Caco-2 (cell line): ENCODE measurements at regions not wholly inside any gene's neighbourhood (a gene's known extent, or its start where the extent isn't known, plus 50 kb on each side); places are given as distances from the start of the nearest gene placed in this dataset.

Experiments
- BruUV-seq: library from RNA; stranded (reverse); fragments of 400-500 nt; replicated peaks from 2 replicates; lab custom pipeline; 2021; lab: Mats Ljungman, UMichigan
- CTCF ChIA-PET: fragments of 300-600 bp; sonication (Branson Sonifier 250); formaldehyde crosslinking; loops from one replicate; lab custom pipeline; 2022; ENCODE audit warnings: antibody characterized with exemption; lab: Charles Lee
- POLR2A ChIA-PET: fragments of 300-600 bp; sonication (Branson Sonifier 250); formaldehyde crosslinking; loops from one replicate; lab custom pipeline; 2022; ENCODE audit warnings: antibody characterized with exemption; lab: Charles Lee
- DNase-seq, 2 experiments: peaks; one replicate each; pipeline versions ENCODE4 v3.0.0 to v3.0.0-alpha.2; 2020 to 2022
- H3K27me3 ChIP-seq: replicated peaks from 2 replicates; pipeline ENCODE4 v1.6.0; 2011; ENCODE audit warnings: low read length; ENCODE audit not compliant: control insufficient read depth, insufficient read depth
- H3K36me3 ChIP-seq: 2 replicates; pipeline ENCODE4 v1.5.1; 2011; ENCODE audit warnings: low read length; ENCODE audit not compliant: control insufficient read depth, insufficient read depth
- H3K4me1 ChIP-seq: fragments of 250-450 bp; sonication (Bioruptor Pico); 2 replicates; pipeline ENCODE4 v1.5.1; 2020; ENCODE audit warnings: mild to moderate bottlenecking
- H3K4me3 ChIP-seq: 2 replicates; pipeline ENCODE4 v1.5.1; 2011; ENCODE audit warnings: low read depth, mild to moderate bottlenecking, control low read depth, low read length
- H3K9me3 ChIP-seq: fragments of 250-450 bp; sonication (Bioruptor Pico); 2 replicates; pipeline ENCODE4 v1.5.1; 2020; ENCODE audit warnings: mild to moderate bottlenecking, moderate library complexity
- H3K27ac Mint-ChIP-seq: one replicate; pipeline ENCODE4 v1.8.0; 2022; ENCODE audit warnings: mixed read lengths; ENCODE audit not compliant: unreplicated experiment
- H3K27me3 Mint-ChIP-seq: one replicate; pipeline ENCODE4 v1.8.0; 2022; ENCODE audit warnings: mixed read lengths; ENCODE audit not compliant: insufficient read depth, unreplicated experiment
- H3K36me3 Mint-ChIP-seq: one replicate; pipeline ENCODE4 v1.8.0; 2022; ENCODE audit warnings: mild to moderate bottlenecking, mixed read lengths; ENCODE audit not compliant: insufficient read depth, unreplicated experiment
- H3K4me1 Mint-ChIP-seq: one replicate; pipeline ENCODE4 v1.8.0; 2022; ENCODE audit warnings: low read depth, mixed read lengths; ENCODE audit not compliant: unreplicated experiment
- H3K4me3 Mint-ChIP-seq: one replicate; pipeline ENCODE4 v1.8.0; 2022; ENCODE audit warnings: mild to moderate bottlenecking, moderate library complexity, mixed read lengths; ENCODE audit not compliant: unreplicated experiment
- H3K9me3 Mint-ChIP-seq: one replicate; pipeline ENCODE4 v1.8.0; 2022; ENCODE audit warnings: mixed read lengths; ENCODE audit not compliant: unreplicated experiment
- CTCF ChIP-seq, 2 experiments: fragments of 200-600 bp in 1 of 2; IDR thresholded peaks; 1 replicate in 1 of 2; 2 replicates in 1 of 2; pipeline versions ENCODE4 v1.5.1 to v1.8.0; 2011 to 2022; ENCODE audit warnings: antibody characterized with exemption in 1 of 2, control low read depth in 1 of 2, inconsistent platforms in 1 of 2, low read depth in 1 of 2, low read length in 1 of 2, mild to moderate bottlenecking in 1 of 2, moderate library complexity in 1 of 2; ENCODE audit not compliant: insufficient read depth in 1 of 2, severe bottlenecking in 1 of 2, unreplicated experiment in 1 of 2
- intact Hi-C: fragments of 100-400 bp; cut with micrococcal nuclease; formaldehyde crosslinking; loops from one replicate; pipeline ENCODE4 v1.10.0; 2022; ENCODE audit not compliant: unreplicated experiment

- H3K36me3 ChIP-seq = no peaks in the 10 kb centered on the region
- Mint-ChIP-seq H3K4me3 (no peak overlapping the region), H3K9me3 (no peaks in the 10 kb centered on the region), H3K4me1 (no peaks in the 10 kb centered on the region), H3K36me3 (no peaks in the 10 kb centered on the region), H3K27ac (no peak overlapping the region), H3K27me3 (peaks cover 30% of the 10 kb centered on the region)
- no TSS peak for BruUV-seq
- intact Hi-C loops = no loop called here
- no peak for DNase-seq
- H3K4me3 ChIP-seq = no peak overlapping the region
- H3K27me3 ChIP-seq = peaks cover 1% of the 10 kb centered on the region
- ChIA-PET POLR2A (no interaction called here), CTCF (no interaction called here)
- no peaks in the 10 kb centered on the region for H3K9me3 ChIP-seq
- no peak for TF ChIP-seq CTCF (IDR thresholded peaks at IDR 0.05; ENCODE audit: insufficient read depth in 1 of 2, low read depth in 1 of 2, low read length in 1 of 2, severe bottlenecking in 1 of 2, unreplicated experiment in 1 of 2)
- no peaks in the 10 kb centered on the region for H3K4me1 ChIP-seq
These were observed 330.1 kb upstream of the MGMT start for GRCh38 chr10:129136951-129137350.

DNA sequence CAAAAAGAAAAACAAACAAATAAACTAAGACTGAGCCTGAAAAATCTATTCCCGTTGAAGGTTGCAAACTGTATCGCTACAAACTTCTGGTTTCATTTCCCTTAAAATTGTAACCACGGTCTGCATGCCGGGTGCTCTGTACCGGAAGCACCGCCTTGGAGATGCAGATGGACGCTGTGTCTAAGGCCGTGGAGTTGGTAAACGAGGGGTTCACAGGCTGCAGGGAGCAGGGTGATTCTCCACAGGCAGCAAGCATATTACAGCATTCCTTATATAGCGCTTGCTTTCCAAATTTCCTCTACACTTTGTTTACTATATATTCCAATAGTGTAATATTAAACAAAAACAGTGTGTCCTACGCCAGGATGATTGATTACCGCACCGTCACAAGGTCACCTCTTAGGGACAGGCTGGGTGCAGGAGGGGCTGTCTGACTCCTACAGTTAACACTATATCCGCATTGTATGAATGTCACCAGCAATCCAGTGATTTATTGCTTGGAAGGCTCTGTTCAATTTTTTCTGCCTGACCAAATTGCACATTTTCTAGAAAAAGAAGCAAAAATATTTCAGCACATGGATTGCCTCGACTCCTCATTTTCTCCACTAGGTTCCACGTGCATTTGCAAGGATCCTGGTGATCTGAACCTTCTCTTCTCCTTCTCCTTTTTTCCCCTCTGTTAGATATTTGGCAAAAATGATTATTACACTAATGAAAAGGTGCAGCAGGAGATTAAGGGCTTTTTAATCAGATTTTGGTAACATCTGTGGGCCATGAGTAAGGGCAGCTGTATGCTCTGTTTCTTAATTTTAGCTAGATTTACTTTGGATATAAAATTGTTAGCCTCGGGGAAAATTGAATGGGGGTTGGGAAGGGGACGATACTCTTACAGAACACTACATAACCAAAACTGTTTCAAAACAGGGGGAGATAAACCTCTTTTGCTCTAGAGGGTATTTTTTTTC is 325.8 kb upstream of the MGMT start:
- ChIA-PET CTCF (no interaction called here), POLR2A (no interaction called here)
- H3K4me3 Mint-ChIP-seq = no peak overlapping the region
- BruUV-seq = no TSS peak
- no peak overlapping the region for H3K27ac Mint-ChIP-seq
- Histone ChIP-seq H3K4me1 (no peaks in the 10 kb centered on the region), H3K4me3 (no peak overlapping the region), H3K27me3 (peaks cover 1% of the 10 kb centered on the region), H3K36me3 (no peaks in the 10 kb centered on the region), H3K9me3 (no peaks in the 10 kb centered on the region)
- TF ChIP-seq CTCF (IDR thresholded peaks at IDR 0.05; ENCODE audit: insufficient read depth in 1 of 2, low read depth in 1 of 2, low read length in 1 of 2, severe bottlenecking in 1 of 2, unreplicated experiment in 1 of 2) = no peak
- no peak for DNase-seq
- no peaks in the 10 kb centered on the region for H3K9me3 Mint-ChIP-seq
- H3K27me3 Mint-ChIP-seq = peaks cover 39% of the 10 kb centered on the region
- no peaks in the 10 kb centered on the region for H3K4me1 Mint-ChIP-seq
- H3K36me3 Mint-ChIP-seq = no peaks in the 10 kb centered on the region
- intact Hi-C loops = no loop called here

- intact Hi-C loops = no loop called here
- Mint-ChIP-seq H3K27ac (no peak overlapping the region), H3K36me3 (no peaks in the 10 kb centered on the region), H3K4me1 (no peaks in the 10 kb centered on the region), H3K27me3 (peaks cover 13% of the 10 kb centered on the region), H3K9me3 (no peaks in the 10 kb centered on the region), H3K4me3 (no peak overlapping the region)
- ChIA-PET CTCF (interaction anchor here (0.9 kb wide), 1 partner anchor 687 kb away, joined by 3 read pairs; no protein-coding TSS in a partner anchor), POLR2A (no interaction called here)
- no peaks in the 10 kb centered on the region for H3K9me3 ChIP-seq
- TF ChIP-seq CTCF (IDR thresholded peaks at IDR 0.05; ENCODE audit: insufficient read depth in 1 of 2, low read depth in 1 of 2, low read length in 1 of 2, severe bottlenecking in 1 of 2, unreplicated experiment in 1 of 2) = no peak
- no peak overlapping the region for H3K4me3 ChIP-seq
- no TSS peak for BruUV-seq
- H3K36me3 ChIP-seq = no peaks in the 10 kb centered on the region
- no peaks in the 10 kb centered on the region for H3K4me1 ChIP-seq
- DNase-seq = no peak
- no peaks in the 10 kb centered on the region for H3K27me3 ChIP-seq
These were observed 315.8 kb upstream of the MGMT start for GRCh38 chr10:129151281-129151680.
